Immature natural killer cell (primary cell): ENCODE measurements at regions not wholly inside any gene's neighbourhood (a gene's known extent, or its start where the extent isn't known, plus 50 kb on each side); places are given as distances from the start of the nearest gene placed in this dataset.

ENCODE experiments used
- DNase-seq, 3 donors: peaks; one replicate each; pipeline ENCODE4 v3.0.0; 2022; ENCODE audit warnings: mixed read lengths in 1 of 3
- H3K27ac Mint-ChIP-seq, 6 donors: one replicate each; pipeline ENCODE4 v1.8.0; 2020; ENCODE audit warnings: mixed read lengths in 6 of 6, mild to moderate bottlenecking in 5 of 6, inconsistent platforms in 4 of 6, moderate library complexity in 3 of 6
- H3K27me3 Mint-ChIP-seq, 3 donors: one replicate each; pipeline ENCODE4 v1.8.0; 2020 to 2021; ENCODE audit warnings: low read depth in 3 of 3, mild to moderate bottlenecking in 3 of 3, mixed read lengths in 3 of 3, moderate library complexity in 3 of 3, inconsistent platforms in 1 of 3
- H3K36me3 Mint-ChIP-seq, 3 donors: one replicate each; pipeline ENCODE4 v1.8.0; 2020; ENCODE audit warnings: mixed read lengths in 3 of 3, inconsistent platforms in 2 of 3, mild to moderate bottlenecking in 2 of 3
- H3K4me1 Mint-ChIP-seq, 2 donors: one replicate each; pipeline ENCODE4 v1.8.0; 2020; ENCODE audit warnings: inconsistent platforms in 2 of 2, mild to moderate bottlenecking in 2 of 2, mixed read lengths in 2 of 2, moderate library complexity in 1 of 2
- H3K4me3 Mint-ChIP-seq, 5 donors: one replicate each; pipeline ENCODE4 v1.8.0; 2020; ENCODE audit warnings: mild to moderate bottlenecking in 5 of 5, mixed read lengths in 5 of 5, inconsistent platforms in 3 of 5, moderate library complexity in 3 of 5
- H3K9me3 Mint-ChIP-seq, 6 donors: one replicate each; pipeline ENCODE4 v1.8.0; 2020; ENCODE audit warnings: mild to moderate bottlenecking in 6 of 6, mixed read lengths in 6 of 6, inconsistent platforms in 4 of 6, moderate library complexity in 3 of 6

DNA sequence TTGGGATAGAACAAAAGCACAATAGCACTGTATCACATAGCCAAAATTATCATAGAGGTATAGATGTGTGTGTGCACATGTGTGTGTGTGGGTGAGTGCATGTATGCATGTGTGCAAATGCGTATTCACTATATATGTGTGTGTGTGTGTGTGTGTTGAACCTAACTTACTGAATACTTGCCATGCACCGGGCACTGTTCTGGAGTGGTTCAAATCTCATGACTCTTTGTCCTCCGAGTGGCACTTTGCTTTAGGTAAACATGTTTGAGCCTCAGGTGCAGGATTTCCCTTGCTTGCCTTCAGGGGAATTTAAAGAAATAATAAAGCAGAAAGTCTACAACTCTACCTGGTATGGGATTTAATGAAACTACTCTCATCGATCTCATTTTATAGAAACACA lies 183.5 kb upstream of the GDNF start:
- Mint-ChIP-seq H3K27ac (no peak overlapping the region), H3K4me3 (no peak overlapping the region), H3K9me3 (peaks cover 0 to 6% (median 0%) of the 10 kb centered on the region in 6 donors), H3K36me3 (no peaks in the 10 kb centered on the region), H3K27me3 (peaks cover 0 to 7% (median 4%) of the 10 kb centered on the region in 3 donors), H3K4me1 (no peaks in the 10 kb centered on the region)
- DNase-seq: no peak

DNA sequence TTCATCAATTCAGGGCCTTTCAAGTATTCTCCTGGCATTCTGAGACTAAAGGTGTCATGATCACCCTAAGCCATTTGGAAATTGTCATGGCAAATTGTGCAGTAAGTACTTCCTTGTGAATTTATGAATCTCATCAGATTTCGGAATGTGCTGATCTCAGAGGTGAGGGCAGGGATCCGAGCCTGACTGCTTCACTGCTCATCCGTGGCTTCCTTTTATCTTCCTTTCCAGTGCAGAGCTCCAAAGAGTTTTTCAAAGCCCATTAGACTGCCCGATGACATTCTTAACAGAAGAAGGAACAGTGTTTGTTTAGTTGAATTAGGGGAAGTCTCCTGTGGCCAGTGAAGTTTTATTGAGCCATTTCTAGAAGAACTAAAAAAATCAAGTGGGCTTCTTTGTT lies 182.8 kb upstream of the GDNF start:
- H3K36me3 Mint-ChIP-seq: no peaks in the 10 kb centered on the region

DNA sequence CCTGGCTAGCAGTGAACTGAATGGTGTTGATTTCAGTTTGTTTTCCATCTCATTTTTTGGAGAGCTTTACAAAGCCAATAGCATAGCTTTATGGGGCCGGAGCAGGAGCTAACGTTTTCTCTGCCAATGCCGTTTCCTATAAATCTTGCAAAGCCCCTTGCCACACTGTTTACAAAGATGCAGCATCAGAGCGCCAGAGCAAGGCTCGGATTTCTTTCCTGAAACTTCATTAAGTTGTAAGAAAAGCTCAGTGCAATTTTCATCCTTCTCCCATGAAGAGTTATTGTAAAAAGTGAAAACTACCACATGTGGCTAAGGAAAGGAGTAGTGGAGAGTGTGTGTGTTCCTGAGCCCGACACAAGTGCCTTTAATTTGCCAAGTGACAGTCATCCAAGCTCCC lies 178.2 kb upstream of the GDNF start:
- Mint-ChIP-seq H3K4me3 (no peak overlapping the region), H3K9me3 (peaks cover 0 to 5% (median 0%) of the 10 kb centered on the region in 6 donors), H3K27me3 (peaks cover 2 to 8% (median 3%) of the 10 kb centered on the region in 3 donors), H3K36me3 (no peaks in the 10 kb centered on the region), H3K4me1 (no peaks in the 10 kb centered on the region), H3K27ac (no peak overlapping the region)
- no peak for DNase-seq

More for the DNA sequence above, 182.8 kb upstream of the GDNF start:
- no peaks in the 10 kb centered on the region for H3K4me1 Mint-ChIP-seq
- peaks cover 0 to 7% (median 0%) of the 10 kb centered on the region in 6 donors for H3K9me3 Mint-ChIP-seq
- no peak for DNase-seq
- H3K27ac Mint-ChIP-seq: no peak overlapping the region
- peaks cover 2 to 7% (median 4%) of the 10 kb centered on the region in 3 donors for H3K27me3 Mint-ChIP-seq
- H3K4me3 Mint-ChIP-seq: no peak overlapping the region

DNA sequence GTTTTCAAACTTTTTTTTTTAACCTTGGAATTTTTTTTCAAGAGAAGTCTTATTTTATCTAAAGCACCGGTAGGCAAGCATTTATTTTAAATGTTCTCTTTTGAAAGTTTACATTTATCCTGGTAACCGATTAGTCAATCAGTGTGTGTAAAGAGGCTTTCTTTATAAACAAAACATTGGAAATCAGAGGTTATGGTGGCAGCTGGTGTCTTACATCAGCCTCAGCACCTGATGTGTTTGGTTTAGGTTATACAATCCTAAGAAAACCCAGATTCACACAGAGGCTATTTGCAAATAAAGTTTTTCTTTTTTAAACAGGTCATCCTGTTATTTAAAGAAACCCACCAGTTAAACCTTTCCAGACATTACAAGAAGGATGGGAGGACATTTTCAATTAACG lies 173.3 kb upstream of the GDNF start:
- H3K27me3 Mint-ChIP-seq: peaks cover under 1 to 3% (median 2%) of the 10 kb centered on the region in 3 donors
- no peaks in the 10 kb centered on the region for H3K4me1 Mint-ChIP-seq
- no peak for DNase-seq

DNA sequence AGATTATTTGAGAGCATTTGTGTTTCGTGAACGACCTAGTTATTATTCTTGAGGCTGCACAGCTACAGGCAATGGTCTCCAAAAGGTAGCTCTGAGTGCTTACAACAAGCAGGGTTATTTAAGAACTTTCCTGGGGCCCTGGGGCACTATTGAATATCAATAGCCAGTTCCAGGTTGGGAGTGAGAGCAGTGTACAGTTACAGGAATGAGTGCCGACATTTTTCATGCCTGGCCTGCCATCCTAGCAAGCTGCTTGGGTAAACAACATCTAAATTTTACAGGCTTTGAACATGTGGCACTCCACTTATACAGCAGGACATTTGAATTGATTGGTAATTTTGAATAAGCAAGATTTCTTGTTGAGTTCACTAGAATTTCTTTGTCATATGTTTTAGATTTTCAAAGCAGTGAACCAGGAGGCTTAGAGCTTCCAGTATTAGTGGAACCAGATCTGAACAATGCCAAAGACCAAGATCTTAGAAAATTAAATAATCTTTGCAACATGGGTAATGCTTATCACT lies 171.9 kb upstream of the GDNF start:
- Mint-ChIP-seq H3K4me3 (no peak overlapping the region), H3K27me3 (peaks cover 0 to 2% (median 1%) of the 10 kb centered on the region in 3 donors), H3K4me1 (no peaks in the 10 kb centered on the region), H3K27ac (no peak overlapping the region), H3K36me3 (no peaks in the 10 kb centered on the region), H3K9me3 (peaks cover 0 to 2% (median 0%) of the 10 kb centered on the region in 6 donors)
- no peak for DNase-seq

More for the DNA sequence above, 173.3 kb upstream of the GDNF start:
- H3K4me3 Mint-ChIP-seq: no peak overlapping the region
- H3K36me3 Mint-ChIP-seq: no peaks in the 10 kb centered on the region
- H3K9me3 Mint-ChIP-seq: no peaks in the 10 kb centered on the region
- no peak overlapping the region for H3K27ac Mint-ChIP-seq

DNA sequence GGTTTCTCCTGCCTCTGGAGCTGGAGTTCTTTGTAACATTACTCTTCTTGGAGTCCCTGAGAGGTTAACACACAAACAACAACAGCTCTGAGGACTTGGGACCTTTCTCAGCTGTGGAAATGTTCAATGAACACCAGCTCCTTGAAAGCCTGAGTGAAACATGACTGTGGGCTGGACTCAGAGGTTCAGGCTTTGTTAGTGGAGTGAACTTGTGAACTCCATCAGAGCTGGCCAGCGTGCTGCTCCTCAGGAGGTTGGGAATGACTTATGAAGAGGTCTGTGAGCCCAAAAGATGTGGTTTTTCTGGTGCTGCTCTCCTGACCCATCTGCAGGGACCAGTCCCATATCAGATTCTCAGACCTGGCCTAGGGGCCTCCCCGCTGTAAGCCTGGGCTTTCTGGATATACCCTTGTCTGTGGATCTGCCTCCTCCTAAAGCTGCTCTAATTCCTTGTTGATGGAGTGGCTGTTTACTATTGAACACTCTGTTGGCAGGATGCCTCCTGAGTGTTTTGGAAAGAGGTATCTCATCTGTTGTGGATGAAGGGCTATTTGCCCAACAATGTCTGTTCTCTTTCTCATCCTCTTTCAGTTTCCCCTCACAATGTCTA lies 170.0 kb upstream of the GDNF start:
- H3K27ac Mint-ChIP-seq: no peak overlapping the region
- no peaks in the 10 kb centered on the region for H3K4me1 Mint-ChIP-seq

DNA sequence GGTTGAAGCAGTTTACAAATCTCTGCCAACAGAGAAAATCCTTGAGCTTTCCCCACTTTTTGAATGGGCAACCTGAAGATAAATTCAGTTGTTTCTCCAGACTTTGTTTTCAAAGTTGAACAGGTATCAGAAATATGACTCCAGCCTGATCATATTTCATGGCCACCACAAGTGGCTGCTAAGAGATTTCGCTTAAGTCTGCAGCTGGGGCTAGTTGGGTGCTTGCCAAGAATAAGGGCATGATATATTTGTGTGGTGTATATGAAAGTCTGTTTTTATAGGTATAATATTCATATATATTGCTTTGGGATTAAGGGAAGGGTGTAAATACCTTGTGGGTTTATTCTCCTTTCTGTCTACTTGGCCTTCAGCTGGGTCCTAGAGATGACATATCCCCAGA lies 168.4 kb upstream of the GDNF start:
- Mint-ChIP-seq H3K4me3 (no peak overlapping the region), H3K36me3 (no peaks in the 10 kb centered on the region), H3K27me3 (peaks cover 0 to 1% (median 0%) of the 10 kb centered on the region in 3 donors), H3K27ac (no peak overlapping the region), H3K9me3 (peaks cover 0 to 2% (median 0%) of the 10 kb centered on the region in 6 donors), H3K4me1 (no peaks in the 10 kb centered on the region)
- no peak for DNase-seq

More for the DNA sequence above, 170.0 kb upstream of the GDNF start:
- no peaks in the 10 kb centered on the region for H3K36me3 Mint-ChIP-seq
- peaks cover 0 to 1% (median 1%) of the 10 kb centered on the region in 3 donors for H3K27me3 Mint-ChIP-seq
- DNase-seq: no peak
- no peak overlapping the region for H3K4me3 Mint-ChIP-seq
- H3K9me3 Mint-ChIP-seq: peaks cover 0 to 2% (median 0%) of the 10 kb centered on the region in 6 donors

DNA sequence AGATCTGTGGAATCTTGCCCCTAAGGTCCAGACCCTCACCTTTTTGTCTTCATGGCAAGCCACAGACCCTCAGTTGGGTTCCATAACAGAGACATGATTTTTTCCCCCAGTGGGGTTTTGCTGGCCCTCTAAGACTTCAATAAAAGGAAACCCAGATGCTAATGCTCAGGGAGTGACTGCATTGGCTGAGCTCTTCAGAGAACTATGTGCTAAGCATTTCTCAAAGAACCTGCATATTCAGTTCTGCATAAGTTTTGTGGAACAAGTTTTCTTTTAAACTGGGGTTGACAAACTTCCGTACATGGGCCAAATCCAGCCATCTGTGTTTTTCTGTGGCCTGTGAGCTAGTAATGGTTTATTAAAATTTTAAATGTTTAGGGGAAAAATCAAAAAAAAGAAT lies 159.8 kb upstream of the GDNF start:
- Mint-ChIP-seq H3K4me1 (no peaks in the 10 kb centered on the region), H3K36me3 (no peaks in the 10 kb centered on the region)

DNA sequence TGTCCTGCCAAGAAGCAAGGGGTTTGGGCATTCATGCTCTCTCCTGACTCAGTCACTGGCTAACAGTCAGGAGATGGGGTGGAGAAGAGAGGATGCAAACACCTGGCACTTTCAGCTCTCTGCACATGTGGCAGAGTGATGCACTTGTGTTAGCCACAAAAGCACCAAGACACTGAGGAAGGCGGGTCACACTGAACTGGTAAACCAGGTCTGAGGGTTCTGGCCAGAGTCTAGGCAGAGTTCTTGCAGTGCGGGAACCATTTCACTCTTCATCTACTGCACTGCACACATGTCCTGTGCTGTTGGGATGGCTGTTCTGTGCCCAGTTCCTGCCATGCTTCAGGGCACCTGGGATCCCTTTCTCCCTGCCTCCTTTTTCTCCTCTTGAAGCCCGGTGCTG lies 157.1 kb upstream of the GDNF start:
- H3K4me3 Mint-ChIP-seq: no peak overlapping the region
- H3K4me1 Mint-ChIP-seq: no peaks in the 10 kb centered on the region
- H3K27ac Mint-ChIP-seq: no peak overlapping the region
- H3K36me3 Mint-ChIP-seq: no peaks in the 10 kb centered on the region
- peaks cover 0 to 7% (median 0%) of the 10 kb centered on the region in 6 donors for H3K9me3 Mint-ChIP-seq
- DNase-seq: no peak
- H3K27me3 Mint-ChIP-seq: no peaks in the 10 kb centered on the region

More for the DNA sequence above, 159.8 kb upstream of the GDNF start:
- Mint-ChIP-seq H3K4me3 (no peak overlapping the region), H3K27ac (no peak overlapping the region), H3K27me3 (no peaks in the 10 kb centered on the region), H3K9me3 (peaks cover 0 to 7% (median 0%) of the 10 kb centered on the region in 6 donors)
- no peak for DNase-seq

DNA sequence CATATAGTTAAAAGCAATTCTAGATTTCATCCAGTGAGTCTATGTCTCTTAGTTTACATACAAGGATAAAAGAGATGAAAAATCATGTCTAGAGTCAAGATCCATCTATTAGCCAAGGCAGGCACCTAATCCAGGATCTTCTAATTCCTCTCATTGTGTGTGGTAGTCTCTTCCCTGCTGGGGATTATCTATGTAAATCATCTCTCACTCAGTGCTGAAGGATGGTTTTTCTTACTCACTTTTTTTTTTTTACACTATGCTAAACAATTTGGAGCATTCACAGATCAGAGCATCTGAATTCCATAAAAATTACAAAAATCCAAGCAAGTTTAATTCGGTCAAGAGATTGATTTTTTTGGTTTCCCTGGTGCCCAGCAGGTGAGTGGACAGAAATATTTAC lies 154.9 kb upstream of the GDNF start:
- H3K27ac Mint-ChIP-seq: no peak overlapping the region
- no peak overlapping the region for H3K4me3 Mint-ChIP-seq
- H3K4me1 Mint-ChIP-seq: no peaks in the 10 kb centered on the region
- H3K9me3 Mint-ChIP-seq: peaks cover 0 to 7% (median 0%) of the 10 kb centered on the region in 6 donors
- H3K27me3 Mint-ChIP-seq: no peaks in the 10 kb centered on the region
- no peaks in the 10 kb centered on the region for H3K36me3 Mint-ChIP-seq
- no peak for DNase-seq

DNA sequence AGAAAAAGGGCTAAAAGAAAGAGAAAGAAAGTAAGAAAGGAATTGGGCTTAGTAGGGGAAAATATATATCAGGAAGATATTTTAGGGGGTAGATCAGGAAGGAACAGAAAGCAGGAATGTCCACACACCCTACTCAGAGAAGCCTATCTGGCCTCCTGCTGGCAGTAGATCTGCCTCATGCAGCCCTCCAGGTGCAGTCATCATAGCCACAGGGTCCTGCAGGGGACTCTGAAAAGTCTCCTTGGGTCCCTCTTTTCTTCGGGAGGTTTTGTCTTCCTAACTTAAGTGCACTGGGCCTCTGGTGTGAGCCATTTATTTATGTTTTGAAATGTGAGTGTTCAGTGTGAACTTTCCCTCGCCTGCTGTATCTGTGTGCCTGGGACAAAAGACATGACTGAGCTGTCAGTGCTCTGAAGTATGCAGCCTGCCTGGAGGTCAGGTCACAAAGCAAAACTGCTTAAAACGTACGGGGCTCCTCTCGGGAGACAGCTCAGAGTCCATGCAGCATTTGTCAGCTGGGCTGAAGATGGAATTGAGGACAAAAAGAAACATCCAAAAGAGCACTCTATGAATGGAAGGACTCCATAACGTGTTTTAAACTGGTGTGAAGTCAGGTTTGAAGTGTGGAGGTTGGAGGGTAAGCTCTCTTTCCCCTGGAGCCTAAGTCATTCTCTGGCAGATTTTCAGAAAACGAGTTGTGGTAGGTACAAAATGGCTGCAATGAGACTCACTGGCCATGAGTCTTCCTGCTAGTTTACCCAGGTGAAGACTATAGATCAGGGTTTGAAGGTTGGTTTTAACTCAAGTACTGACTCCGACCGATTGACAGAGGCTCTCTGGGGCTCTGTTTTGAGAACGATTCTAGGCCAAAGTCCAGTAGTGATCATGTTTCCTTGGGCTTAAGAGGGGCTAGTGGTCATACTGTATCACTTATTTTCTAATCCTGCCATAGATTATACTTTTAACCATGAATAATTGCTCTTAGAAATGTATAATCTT lies 151.8 kb upstream of the GDNF start:
- Mint-ChIP-seq H3K4me3 (no peak overlapping the region), H3K27ac (no peak overlapping the region), H3K27me3 (no peaks in the 10 kb centered on the region), H3K9me3 (peaks cover 0 to 5% (median 0%) of the 10 kb centered on the region in 6 donors), H3K4me1 (no peaks in the 10 kb centered on the region), H3K36me3 (no peaks in the 10 kb centered on the region)
- no peak for DNase-seq

DNA sequence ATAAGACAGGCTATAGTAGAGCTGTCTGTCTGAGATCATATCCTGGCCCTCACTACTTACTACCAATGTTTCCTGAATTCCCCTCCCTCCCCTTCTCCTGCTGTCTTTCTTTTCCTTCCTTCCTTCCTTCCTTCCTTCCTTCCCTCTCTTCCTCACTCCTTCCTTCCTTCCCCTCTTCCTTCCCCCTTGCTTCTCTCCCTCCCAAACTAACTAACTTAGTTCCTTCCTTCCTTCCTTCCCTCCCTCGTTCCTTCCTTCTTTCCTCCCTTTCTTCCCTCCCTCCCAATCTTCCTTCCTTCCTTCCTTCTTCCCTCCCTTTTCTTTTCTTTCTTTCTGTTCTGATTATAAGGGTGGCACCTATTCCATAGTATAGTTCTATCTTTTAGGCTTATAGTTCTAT lies 150.0 kb upstream of the GDNF start:
- DNase-seq: no peak
- H3K4me1 Mint-ChIP-seq: no peaks in the 10 kb centered on the region
- no peaks in the 10 kb centered on the region for H3K36me3 Mint-ChIP-seq
- no peak overlapping the region for H3K27ac Mint-ChIP-seq
- no peak overlapping the region for H3K4me3 Mint-ChIP-seq
- H3K27me3 Mint-ChIP-seq: peaks cover 0 to 2% (median 0%) of the 10 kb centered on the region in 3 donors
- H3K9me3 Mint-ChIP-seq: peaks cover 0 to 10% (median 0%) of the 10 kb centered on the region in 6 donors

DNA sequence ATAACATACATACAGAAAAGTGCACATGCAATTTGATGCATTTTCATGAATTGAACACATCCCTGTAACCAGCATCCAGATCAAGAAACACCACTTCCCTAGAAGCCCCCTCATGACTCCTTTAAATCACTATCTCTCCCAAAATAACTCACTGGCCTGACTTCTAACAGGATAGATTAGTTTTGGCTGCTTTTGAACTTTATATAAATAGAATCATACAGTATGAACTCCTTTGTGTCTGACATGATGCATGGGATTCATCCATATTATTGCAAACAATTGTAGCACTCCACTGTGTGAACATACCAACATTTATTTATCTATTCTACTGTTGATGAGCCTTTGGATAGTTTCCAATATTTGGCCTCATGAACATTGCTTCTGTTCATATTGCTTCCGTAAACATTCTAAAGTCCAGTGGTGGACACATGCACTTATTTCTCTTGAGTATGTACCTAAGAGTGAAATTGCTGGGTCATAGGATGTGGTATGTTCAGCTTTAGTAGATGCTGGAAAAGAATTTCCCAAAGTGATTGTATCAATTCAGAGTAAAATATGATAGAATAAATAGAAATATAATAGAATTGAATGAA lies 148.7 kb upstream of the GDNF start:
- Mint-ChIP-seq H3K9me3 (peaks cover 0 to 10% (median 0%) of the 10 kb centered on the region in 6 donors), H3K27ac (no peak overlapping the region), H3K36me3 (no peaks in the 10 kb centered on the region), H3K27me3 (peaks cover 0 to 2% (median 0%) of the 10 kb centered on the region in 3 donors), H3K4me3 (no peak overlapping the region), H3K4me1 (no peaks in the 10 kb centered on the region)
- DNase-seq: no peak
